GM21619 (cell line): ENCODE measurements at regions not wholly inside any gene's neighbourhood (a gene's known extent, or its start where the extent isn't known, plus 50 kb on each side); places are given as distances from the start of the nearest gene placed in this dataset.
"Not testable (repeated sequence)": the region's sequence is repeated elsewhere in the genome, so short reads cannot be mapped to it uniquely, and the experiment has no call there.

Experiments
- ATAC-seq: cut with Tn5 transposase; IDR thresholded peaks from one replicate; pipeline ENCODE4 v1.9.1; 2021; ENCODE audit not compliant: unreplicated experiment

DNA sequence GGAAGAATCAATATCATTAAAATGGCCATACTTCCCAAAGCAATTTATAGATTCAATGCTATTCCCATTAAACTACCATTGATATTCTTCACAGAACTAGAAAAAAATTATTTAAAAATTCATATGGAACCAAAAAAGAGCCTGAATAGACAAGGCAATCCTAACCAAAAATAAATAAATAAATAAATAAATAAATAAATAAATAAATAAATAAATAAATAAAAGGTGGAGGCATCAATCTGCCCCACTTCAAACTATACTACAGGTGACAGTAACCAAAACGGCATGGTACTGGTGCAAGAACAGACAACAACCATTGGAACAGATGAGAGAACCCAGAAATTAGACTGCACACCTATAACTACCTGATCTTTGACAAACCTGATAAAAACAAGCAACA, 598.5 kb upstream of the GRM3 start:
- not testable (repeated sequence) for ATAC-seq

DNA sequence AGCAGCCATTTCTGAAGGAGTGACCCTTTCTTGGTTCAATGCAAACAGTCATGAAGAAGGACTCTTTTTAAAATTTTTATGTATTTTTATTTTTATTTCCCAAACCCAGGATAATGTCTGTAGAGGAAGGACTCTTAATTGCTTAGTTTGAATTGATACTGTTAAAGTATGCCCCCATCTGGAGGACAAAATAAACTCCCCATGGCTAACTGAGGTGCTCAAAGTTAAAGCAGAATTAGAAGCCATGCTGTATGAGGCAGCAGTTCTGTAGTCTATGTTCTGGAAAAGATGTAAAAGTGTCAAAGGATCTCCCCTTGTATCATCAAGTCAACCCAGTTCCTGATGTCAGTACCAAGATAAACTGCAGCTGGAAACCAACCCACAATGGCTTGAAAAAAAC, 617.9 kb upstream of the GRM3 start:
- ATAC-seq, result no peak

DNA sequence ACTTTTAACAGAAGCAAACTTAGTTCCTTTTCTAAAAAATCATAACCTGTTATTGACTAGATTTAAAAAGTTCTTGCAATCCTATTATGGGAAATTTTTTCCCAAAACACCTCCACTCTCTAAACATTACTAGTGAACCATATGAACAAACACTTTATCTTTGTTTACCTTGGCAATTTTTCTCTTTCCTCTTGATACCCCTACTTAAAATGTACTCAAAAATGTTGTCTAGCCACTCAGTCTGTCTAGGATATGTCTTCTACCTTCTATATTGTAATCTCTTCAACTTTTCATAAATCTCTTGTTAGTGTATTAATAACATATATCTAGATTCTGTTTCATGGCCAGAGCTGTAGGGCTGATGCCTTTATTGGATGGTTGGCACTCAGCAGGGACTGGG, 630.0 kb upstream of the GRM3 start:
- ATAC-seq, result no peak

DNA sequence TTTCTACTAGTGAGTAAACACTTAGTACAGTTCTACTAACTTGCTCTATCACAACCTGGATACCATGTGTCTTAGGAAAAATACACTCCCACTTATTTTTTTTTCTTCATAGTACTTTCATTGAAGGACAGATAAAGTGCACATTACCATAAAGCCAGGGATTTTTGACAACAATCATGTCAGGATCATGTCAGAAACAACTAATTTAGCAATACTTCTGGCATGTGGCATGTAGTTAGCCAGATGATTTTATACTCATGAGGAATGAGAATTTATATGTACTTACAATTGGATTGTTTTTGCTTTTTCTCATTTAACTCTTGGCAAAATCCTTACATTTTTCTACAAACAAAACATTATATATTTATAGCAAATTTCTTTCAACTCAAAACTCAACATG, 630.7 kb upstream of the GRM3 start:
- ATAC-seq, result no peak

DNA sequence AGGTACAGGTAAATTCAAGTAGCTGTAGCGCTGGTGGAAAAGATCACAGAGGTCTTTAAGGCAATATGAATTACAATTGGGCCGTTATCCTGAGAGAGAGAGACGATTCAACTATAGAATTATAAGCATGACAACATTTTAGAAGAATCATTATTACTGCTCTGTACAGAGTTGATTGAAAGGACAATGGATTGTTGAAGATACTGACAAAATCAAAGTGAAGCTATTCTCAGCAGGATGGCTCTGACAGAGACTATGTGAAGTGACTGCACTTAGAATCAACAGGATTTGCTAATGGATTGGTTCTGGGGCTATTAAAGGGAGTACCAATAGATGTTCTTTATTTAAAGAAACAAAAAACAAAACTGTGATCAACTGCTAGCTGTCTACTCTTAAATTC, 634.8 kb upstream of the GRM3 start:
- ATAC-seq, result no peak

DNA sequence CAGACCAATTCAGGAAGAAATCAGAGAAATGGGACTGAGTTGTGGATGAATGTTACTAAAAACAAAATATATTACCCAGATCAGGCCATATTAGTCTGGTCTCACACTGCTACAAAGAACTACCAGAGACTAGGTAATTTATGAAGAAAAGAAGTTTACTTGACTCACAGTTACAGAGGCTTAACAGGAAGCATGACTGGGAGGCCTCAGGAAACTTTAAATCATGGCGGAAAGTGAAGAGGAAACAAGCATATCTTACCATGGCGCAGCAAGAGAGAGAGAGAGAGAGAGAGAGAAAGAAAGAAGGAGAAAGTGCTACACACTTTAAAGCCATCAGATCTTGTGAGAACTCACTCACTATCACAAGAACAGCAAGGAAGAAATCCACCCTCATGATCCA, 636.8 kb upstream of the GRM3 start:
- ATAC-seq, result no peak

DNA sequence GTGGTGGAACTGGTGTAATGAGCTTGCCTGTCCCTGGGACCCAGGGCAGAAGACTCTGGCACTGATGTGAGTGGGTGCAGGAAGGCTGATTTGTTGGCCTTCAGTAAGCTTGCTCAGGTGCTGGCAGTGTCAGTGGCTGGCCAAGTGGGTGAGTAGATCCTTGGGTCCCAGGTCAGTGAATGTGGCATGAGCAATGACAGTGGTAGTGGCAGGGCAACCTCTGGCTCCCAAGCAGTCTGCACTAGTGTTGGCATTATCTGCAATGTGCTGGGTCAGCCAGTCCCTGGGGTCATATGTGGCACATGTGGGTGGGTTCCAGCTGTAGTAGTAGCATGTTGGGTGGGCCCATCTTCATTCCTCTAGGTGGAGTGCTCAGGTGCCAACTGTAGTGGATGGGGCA, 640.9 kb upstream of the GRM3 start:
- ATAC-seq, result no peak

DNA sequence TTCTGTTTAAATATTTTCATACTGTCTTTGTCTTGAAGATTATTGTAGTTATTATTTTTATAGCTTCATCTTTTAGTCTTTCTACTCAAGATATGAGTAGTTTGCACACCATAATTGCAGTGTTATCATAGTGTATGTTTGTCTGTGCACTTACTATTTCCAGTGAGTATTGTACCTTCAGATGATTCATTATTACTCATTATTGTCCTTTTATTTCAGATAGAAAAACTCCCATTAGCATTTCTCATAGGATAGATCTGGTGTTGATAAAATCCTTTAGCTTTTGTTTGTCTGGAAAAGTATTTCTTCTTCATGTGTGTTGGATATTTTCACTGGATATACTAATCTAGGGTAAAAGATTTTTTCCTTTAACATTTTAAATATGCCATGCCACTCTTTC, 646.2 kb upstream of the GRM3 start:
- ATAC-seq, result no peak

DNA sequence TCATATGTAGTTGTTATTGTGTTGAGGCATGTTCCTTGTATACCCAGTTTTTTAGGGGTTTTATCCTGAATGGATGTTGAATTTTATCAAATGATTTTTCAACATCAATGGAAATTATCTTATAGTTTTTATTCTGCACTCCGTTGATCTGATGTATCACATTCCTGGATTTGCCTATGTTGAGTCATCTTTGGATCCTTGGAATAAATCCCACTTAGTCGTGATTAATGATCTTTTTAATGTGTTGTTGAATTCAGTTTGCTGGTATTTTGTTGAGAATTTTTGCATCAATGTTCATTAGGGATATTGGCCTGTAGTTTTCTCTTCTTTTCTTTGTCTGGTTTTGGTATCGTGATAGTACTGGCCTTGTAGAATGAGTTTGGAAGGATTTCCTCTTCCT, 648.6 kb upstream of the GRM3 start:
- no peak for ATAC-seq

DNA sequence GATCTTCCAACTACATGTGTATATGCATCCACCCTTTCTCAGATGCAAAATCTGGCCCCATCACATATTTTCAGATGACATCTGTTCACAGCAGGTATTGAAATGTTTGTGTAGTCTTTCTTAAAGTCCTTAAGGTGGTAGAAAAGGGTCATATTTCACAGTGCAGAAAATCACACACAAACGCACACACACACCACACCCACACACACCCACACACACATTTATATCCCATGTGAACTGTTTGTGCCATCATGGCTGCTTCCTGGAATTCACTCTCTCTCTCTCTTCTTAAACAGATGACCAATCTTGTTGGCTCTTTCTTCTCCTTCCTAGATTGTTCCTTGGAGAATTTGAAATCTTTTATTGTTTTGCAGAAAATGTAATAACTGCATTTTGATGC, 663.0 kb upstream of the GRM3 start:
- ATAC-seq, result no peak

DNA sequence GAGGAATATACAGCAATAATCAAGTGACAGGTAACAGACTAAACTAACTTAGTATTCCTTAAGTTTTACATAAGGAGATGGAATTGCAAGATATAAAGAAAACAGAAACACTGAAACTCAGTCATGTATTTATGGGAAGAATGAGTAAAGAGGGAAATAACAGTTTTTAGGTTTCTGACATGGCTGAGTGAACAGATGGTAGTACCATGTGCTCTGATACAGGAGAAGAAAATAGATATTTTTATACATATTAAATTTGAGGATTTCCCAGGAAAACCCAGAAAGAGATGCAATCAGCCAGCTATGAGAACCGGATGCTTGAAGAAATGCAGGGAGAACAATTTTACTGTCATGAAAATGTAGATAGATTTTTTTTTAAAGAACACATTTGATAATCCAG, 669.5 kb upstream of the GRM3 start:
- ATAC-seq, result no peak

DNA sequence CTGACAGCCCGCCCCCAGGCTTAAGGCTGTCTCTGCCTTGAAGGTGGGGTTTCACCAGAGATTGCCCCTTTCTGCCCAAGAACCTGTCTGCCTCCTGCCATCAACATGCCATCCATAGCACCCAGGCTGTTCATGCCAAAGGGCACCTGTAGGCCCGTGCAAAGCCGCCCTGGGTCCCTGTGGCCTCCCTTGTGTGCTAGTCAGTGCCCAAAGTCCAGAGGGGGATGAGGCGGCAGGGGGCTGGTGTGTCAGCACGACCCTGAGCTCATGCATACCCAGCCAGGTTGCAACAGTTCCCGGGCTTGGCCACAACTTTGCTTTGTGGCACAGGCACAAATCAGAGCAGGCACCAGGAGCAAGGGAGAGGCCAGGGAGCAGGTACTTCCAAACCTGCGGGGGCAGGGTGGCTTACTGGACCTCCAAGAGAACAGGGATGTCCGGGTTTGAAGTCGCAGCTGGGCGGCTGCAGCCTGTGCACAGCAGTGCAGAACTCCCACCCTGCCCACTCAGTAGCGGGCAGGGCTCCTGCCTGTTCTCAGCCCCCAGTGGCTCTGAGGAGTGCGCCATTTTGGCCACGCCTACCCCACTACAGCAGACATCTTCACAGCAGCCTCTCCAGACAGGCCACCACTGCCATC, 671.1 kb upstream of the GRM3 start:
- no peak for ATAC-seq

DNA sequence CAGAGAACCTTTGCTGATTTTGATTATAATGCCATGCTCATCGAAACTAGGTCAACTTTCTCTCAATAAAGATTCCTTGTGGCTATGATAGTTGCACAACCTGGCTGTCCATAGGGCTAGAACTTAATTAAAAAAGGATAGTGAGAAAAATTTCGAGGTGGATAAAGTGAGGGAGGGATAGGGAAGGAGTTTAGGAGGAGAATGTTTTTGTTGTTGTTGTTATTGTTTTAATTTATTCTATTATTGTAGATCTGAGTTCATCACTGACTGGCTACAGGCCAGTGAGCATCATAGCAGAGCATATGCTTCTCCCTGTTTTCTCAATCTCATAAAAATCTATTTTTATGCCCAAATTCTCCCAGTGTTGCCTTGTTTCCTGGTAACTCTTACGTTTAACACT, 688.7 kb upstream of the GRM3 start:
- no peak for ATAC-seq

DNA sequence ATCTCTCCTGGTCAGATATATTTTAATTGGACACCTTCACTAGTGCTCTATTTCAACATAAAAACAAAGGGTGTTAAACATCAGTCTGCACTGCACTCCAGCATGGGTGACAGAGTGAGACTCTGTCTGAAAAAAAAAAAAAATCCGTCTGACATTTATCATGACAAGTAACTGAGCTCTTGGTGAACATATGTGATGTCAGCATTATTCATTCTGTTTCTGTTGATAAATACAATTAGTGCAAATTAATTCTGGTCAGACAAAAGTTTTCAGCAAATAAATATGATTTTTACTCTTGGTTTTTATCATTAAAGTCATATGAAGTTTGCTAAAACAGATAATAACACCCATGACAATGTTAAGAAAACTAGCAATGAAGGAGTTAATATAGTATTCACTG, 692.8 kb upstream of the GRM3 start:
- ATAC-seq, result no peak

DNA sequence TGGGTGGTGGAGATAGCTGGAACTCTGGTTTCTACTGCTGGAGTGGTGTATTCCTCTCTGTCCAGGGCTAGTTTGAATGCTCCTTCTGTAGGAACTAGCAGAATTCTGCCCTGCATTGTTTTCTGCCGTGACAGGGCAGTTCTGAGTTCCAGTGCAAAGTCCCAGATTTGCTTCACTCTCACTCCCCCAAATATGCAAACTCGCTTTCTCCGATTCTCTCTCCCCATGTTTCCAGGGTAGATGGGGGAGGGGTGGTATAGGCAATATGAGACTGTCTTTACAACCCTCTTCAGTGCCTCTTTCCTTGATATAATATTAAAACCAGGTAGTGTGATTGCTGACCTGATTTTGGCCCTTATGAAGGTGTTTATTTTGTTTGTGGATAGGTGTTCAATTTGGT, 693.3 kb upstream of the GRM3 start:
- ATAC-seq, result no peak

DNA sequence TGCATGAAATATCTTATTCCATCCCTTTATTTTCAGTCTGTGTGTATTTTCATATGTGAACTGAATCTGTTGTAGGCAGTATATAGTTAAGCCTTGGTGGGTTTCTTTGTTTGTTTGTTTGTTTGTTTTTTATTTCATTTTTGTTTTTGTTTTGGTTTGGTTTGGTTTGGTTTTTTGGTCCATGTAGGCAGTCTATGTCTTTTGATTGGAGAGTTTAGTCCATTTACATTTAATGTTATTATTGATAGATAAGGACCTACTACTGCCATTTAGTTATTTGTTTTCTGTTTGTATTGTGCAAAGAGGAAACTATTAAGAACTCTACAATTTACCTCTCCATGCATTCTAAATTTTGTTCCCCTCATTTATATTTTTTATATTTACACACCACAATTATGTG, 695.9 kb upstream of the GRM3 start:
- no peak for ATAC-seq

DNA sequence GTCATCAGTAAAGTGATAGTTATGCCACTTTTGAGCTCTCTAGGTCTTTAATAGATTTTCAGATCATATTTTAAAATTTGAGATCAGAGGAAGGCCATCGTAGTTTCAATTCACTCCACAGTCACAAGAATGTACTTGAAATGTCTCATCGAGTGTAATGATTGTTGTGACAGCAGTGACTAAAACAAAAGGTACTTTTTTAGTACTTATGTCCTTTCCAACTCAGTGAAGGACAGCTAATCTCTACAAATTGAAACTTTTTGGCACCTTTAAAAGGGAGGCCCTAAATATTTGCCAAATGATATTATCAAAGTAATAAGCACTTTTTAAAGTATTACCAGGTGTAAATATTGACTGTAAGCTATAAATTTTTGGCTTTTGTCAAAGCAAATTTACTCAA, 702.9 kb upstream of the GRM3 start:
- ATAC-seq, result no peak

DNA sequence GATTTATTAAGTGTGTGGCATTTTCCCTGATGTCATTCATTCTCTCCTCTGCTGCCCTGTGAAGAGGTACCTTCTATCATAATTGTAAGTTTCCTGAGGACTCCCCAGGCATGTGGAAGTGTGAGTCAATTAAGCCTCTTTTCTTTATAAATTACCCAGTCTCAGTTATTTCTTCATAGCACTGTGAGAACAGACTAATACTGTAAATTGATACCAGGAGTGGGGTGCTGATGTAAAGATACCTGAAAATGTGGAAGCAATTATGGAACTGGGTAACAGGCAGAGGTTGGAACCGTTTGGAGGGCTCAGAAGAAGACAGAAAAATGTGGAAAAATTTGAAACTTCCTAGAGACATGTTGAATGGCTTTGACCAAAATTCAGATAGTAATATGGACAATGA, 711.8 kb upstream of the GRM3 start:
- ATAC-seq, result no peak

DNA sequence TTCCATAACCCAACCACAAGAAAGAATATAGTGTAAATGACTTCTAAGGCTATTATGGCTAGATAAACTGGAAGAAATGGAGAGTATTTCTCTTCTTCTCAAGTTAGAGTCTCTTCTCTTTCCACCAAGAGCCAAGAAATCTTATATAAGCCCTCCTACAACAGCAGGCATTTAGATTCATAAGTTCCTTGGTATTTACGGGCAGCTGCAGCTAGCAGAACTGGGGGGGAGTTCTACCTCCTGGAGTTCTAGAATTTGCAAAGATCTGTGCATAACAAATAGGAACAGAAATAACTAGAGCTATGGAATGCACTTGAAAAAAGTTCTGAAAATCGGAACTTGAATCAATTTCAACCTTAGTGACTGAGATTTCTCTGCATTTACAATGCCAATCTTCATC, 715.2 kb upstream of the GRM3 start:
- no peak for ATAC-seq

DNA sequence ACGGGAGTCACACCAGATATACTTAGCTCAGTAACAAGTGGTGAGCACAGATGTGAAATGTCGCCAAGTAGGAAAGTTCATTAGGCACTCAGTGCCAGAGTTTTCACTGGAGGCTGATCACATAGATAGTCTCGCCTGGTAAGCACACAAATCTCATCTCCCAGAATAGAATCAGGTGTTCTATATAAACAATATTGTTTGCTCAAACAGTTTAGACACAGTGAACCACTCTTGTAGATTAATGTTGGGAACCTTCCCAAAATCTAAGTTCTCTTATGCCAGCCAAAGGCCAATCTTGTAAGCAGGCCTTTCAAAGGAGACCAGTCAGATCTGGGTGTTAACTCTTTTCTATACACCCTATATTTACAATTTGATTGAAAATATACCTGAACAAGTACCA, 716.5 kb upstream of the GRM3 start:
- no peak for ATAC-seq

DNA sequence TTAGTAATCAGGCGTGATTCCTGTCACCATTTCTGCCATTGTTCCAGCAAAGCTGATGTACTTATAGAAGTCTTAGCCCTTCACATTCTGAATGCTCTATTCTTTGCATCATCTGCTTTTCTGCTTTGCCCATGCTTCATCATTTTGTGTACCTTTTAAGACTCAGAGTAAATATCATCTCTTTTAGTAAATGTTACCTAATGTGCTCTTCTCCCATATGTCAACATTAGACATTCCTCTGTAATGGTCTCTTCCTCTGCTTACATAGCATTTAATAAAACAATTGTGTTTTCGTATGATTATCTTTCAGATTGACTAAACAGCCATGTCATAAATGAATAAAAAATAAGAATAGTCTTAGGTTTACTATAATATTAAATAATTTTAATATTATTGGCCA, 719.6 kb upstream of the GRM3 start:
- ATAC-seq, result no peak

DNA sequence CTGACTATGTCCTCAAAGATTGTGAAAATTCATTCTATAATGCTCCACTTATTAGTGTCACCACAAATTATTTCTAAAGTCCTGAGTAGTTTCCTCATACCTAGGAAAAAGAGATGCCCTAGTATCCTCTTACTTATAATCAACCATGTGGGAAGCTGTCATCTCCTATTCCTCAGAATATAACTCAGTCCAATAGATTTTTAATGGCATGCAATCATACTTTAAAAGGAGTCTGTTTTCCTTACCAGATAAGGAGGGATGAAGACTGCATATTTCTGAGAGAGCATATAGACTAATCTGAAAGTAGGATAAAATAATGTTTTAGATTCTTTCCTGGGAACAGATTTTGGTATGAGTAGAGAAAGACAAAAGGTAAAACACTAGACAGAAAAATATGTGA, 727.7 kb upstream of the GRM3 start:
- ATAC-seq, result no peak

DNA sequence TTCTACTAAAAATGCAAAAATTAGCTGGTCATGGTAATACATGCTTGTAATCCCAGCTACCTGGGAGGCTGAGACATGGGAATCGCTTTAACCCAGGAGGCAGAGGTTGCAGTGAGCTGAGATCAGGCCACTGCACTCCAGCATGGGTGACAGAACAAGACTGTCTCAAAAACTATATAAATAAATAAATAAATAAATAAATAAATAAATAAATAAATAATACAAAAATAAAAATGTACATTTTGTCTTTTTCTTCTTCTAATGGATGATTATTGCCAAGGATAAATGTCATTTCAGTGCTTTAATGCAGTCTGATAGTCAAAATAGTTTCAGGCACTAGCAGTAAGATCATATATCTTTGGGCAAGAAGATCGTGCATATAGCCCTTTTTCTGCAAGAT, 727.6 kb upstream of the SEMA3D start:
- no peak for ATAC-seq

DNA sequence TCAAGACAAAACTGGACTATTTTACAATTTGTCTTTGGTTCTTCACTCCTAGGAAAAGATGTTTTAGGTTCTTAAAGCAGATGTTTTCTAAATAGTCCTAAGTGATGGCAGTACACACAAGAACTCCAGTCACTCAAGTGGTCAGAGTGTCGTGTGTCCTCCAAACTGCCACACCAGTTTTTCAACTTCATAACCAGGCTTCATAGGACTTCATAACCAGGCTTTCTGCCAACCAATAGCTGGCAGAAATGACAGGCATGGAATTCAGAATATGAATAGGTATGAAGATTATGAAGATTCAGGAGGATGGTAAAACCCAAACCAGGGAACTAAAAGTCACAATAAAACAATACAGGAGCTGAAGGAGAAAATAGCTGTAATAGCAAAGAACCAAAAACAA, 721.2 kb upstream of the SEMA3D start:
- no peak for ATAC-seq
